Choroid plexus epithelial cell (primary cell): ENCODE measurements at regions not wholly inside any gene's neighbourhood (a gene's known extent, or its start where the extent isn't known, plus 50 kb on each side); places are given as distances from the start of the nearest gene placed in this dataset.

ENCODE experiments used
- DNase-seq: peaks from one replicate; pipeline ENCODE4 v3.0.0-alpha.2; 2010; ENCODE audit warnings: low read depth
- H3K4me3 ChIP-seq: 2 replicates; pipeline ENCODE4 v1.5.1; 2011; ENCODE audit warnings: low read depth, mild to moderate bottlenecking, control low read depth, low read length, moderate library complexity
- CTCF ChIP-seq: conservative IDR thresholded peaks from 2 replicates; pipeline ENCODE4 v1.5.1; 2011; ENCODE audit warnings: low read depth, mild to moderate bottlenecking, control low read depth, inconsistent platforms, low read length, moderate library complexity

GRCh38 chr2:217671871-217672270 is 330.9 kb downstream of the TNS1 start:
- no peak for DNase-seq
- no peak overlapping the region for H3K4me3 ChIP-seq
- TF ChIP-seq CTCF = no peak

GRCh38 chr2:217671075-217671474 is 331.7 kb downstream of the TNS1 start:
- no peak for DNase-seq
- no peak overlapping the region for H3K4me3 ChIP-seq
- no peak for TF ChIP-seq CTCF

- TF ChIP-seq CTCF = no peak
- no peak overlapping the region for H3K4me3 ChIP-seq
- DNase-seq = no peak
Measured at GRCh38 chr2:217669831-217670230, 333.0 kb downstream of the TNS1 start.

- TF ChIP-seq CTCF = no peak
- no peak for DNase-seq
- no peak overlapping the region for H3K4me3 ChIP-seq
Measured at GRCh38 chr2:217667512-217667911, 335.3 kb downstream of the TNS1 start.

GRCh38 chr2:217667035-217667434 is 335.8 kb downstream of the TNS1 start:
- H3K4me3 ChIP-seq = no peak overlapping the region
- DNase-seq = no peak
- no peak for TF ChIP-seq CTCF

- no peak for TF ChIP-seq CTCF
- DNase-seq = peak; percentile 56
- no peak overlapping the region for H3K4me3 ChIP-seq
Measured at GRCh38 chr2:217666338-217666737, 336.5 kb downstream of the TNS1 start.

GRCh38 chr2:217664761-217665160 is 338.0 kb downstream of the TNS1 start:
- H3K4me3 ChIP-seq = no peak overlapping the region
- no peak for DNase-seq
- TF ChIP-seq CTCF = no peak
